ENCODE measurements at regions not wholly inside any gene's neighbourhood (a gene's known extent, or its start where the extent isn't known, plus 50 kb on each side); places are given as distances from the start of the nearest gene placed in this dataset.
A peak's percentile ranks its signal among the peaks of the same experiment; 100 is the strongest.
"Not testable (repeated sequence)": the region's sequence is repeated elsewhere in the genome, so short reads cannot be mapped to it uniquely, and the experiment has no call there.

DNA sequence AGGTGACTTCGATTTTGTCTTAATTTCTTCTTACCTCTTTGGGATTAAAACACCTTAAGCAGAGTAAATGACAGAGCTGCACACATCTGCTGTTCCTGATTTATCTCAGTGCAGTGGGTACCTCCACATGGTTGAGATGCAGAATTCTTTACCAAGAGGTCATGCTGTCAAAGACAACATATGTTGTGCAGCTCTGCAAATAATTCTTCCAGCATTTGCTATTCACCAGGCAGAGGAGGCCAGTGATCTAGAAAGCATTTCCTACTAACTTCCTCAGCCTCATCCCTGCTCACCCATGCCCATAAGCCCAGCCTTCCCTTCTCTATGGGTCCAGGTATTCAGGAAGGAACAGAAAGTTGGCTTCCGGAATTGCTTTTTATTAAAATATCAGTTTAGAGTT, 109.3 kb downstream of the THBS2 start:
- DNase-seq (ENCODE audit: low spot score): no peak

DNA sequence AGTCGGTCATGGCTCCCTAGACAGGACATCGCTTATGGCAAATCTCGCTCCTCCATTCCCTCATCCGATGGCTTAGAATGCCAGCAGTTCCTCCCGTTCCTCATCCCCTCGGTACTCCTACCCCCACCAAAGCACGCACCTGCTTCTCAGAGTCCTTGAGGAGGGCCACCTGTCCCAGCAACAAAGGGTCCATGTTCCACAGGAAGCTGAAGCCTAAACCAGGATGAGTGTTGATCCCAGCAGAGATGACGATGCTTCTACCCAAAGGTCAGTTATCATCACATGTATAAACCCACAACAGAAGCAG, 111.2 kb downstream of the THBS2 start:
- DNase-seq (ENCODE audit: low spot score): no peak

DNA sequence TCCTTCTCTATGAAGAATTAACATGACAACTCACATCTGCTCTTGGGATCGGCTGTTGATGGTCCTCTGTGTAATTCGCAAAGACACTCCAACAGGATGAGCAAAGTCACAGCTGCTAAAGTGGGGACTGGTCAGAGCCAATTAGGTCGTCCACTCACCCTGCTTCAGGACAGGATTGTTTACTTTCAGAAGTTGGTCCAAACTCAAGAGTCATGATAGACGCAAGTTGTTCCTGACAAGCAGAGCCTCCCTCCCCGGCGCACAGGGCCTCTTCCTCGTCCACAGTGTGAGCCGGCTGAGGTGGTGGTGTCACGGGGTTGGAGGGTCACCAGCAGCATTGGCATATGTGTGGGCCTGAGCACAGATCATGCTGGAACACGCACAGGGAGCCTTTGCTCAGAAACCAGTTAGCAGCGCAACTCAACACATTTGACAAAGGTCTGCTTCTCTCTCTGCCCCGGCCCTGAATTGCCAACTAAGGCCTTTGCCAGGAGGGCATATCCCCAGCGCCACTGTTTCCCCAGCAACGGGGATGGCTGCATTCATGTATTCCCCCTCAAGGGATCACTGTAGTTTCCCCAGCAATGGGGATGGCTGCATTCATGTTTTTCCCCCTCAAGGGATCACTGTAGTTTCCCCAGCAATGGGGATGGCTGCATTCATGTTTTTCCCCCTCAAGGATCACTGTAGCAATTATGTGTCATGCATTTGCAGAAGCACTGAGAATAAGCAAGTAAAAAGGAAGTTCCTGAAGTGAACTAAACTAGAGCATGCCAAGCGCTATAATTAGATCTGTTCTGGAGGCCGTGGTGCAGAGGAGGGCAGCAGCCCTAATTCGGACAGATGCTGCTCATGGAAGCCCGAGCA, 111.7 kb downstream of the THBS2 start:
- DNase-seq (ENCODE audit: low spot score): peak; percentile 68

DNA sequence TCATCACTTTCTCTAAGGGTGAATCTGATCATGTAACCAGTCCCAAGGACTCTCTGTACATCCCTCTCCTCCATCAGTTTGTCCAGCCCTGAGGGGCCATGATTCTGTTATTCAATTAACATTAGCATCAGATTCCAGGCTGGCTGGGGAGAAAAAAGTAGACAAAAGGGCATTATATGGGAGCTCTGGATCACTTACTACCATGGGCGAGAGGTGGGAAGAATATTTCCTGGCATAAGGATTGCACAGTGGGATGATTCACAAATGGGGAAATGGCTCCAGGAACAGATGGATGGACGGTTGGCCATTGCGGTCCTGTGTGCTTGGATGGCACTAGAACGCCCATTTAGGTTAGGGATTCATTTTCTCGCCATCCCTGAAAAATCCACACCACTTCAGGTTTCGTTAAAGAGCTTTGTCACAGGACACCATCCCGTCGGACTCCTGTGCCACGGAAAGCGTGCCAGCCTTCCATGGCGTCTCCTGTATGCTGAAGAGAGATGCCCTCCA, 112.6 kb downstream of the THBS2 start:
- DNase-seq (ENCODE audit: low spot score): no peak

DNA sequence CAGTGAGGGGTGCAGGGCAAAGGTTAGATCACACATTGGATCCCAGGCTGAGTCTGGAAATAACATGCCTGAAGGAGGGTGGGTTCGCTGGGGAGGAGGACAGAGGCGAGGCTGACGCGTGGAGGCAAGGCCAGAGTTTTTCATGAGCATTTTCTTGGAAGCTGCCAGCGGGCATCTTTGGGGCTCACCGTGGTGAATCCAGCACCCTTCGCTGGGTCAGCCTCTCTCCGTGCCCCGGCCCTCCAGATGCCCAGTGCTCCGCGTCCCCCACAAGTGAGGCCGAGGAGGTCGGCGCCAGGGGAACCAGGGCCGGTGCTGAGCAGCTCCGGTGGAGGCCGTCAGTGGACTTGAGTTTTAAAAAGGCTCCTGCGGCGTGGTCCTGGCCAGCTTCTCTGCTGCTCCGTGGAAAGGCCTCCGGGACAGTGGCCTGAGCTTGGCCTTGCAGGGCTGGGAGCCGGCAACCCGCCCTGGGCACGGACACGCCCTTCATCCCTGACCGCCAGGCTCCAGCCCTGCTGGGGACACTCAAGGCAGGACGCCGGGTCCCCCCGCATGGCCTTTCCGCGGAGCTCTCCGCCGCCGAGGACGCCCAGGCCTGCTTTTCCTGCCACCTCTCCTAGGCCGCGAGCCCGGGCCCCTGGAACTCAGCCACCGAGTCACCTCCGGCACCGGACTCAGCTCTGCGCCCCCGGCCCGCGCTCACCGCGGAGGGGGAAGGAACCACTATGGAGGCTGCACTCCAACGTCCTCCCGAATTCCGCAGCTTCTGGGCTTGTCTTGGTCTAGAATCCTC, 114.3 kb downstream of the THBS2 start:
- DNase-seq (ENCODE audit: low spot score): no peak

DNA sequence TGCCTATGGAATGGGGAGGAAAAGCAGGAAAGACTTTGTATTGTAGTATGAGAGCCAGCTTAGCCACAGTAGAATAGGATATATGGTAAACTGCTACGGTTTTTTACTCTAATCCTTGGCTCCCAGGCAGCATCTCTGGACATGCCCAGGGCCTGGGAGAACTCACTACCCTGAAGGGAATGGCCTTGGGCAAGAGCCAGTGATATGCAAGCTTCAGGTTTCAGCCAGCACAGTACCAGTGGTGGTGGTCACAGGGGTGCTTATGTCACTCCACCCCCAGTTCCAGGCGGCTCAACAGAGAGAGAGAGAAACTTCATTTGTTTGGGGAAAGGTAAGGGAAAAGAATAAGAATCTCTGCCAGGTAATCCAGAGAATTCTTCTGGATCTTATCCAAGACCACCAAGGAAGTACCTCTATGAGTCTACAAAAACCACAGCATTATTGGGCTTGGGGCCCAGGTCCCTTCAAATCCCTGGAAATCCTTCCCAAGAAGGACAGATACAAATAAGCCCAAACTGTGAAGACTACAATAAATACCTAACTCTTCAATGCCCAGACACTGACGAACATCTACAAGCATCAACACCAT, 121.2 kb downstream of the THBS2 start:
- no peak for DNase-seq (ENCODE audit: low spot score)

DNA sequence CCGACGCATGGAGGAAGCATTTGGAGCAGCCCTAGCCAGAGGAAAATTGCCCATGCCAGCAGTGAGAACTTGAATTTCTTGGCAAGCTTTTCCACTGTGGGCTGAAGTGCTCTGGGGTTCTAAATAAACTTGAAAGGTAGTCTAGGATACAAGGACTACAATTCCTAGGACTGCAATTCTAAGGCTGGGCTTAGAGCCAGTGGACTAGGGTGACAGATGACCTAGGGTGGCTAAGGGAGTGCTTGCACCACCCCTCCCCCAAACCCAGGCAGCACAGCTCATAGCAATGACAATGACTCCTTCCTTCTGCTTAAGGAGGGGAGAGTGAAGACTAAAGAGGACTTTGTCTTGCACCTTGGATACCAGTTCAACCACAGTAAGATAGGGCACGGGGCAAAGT, 122.3 kb downstream of the THBS2 start:
- DNase-seq (ENCODE audit: low spot score): no peak

DNA sequence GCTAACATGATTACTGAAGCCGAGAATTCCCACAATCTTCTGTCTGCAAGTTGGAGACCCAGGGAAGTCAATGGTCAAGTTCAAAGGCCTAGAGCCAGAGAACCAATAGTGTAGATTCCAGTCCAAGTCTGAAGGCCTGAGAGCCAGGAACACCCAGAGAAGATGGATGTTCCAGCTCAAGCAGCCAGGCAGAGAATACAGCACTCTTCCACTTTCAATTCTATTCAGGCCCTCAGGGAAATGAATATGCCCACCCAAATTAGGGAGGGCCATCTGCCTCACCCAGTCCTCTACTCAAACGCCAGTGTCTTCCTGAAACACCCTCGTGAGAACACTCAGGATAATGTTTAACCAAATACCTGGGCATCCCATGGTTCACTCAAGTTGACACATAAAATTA, 123.5 kb downstream of the THBS2 start:
- DNase-seq (ENCODE audit: low spot score): no peak

DNA sequence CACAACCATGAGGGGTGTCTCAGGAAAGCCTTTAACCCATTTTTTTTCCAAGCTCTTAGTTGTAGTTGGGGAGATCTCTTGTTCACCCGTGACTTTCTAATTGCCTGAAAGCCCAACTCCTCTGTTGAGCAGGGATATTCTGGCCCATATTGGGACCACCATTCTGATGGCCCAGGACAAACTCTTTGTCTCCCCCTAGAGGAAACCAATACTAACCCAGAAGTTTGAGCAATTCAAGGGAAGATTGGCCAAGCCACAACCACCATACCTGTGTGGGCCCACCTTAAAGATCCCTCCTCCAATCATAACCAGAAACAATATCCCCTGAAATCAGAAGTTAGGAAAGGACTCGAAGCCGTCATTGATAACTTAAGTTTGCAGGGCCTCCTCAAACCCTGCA, 132.6 kb downstream of the THBS2 start:
- no peak for DNase-seq (ENCODE audit: low spot score)

DNA sequence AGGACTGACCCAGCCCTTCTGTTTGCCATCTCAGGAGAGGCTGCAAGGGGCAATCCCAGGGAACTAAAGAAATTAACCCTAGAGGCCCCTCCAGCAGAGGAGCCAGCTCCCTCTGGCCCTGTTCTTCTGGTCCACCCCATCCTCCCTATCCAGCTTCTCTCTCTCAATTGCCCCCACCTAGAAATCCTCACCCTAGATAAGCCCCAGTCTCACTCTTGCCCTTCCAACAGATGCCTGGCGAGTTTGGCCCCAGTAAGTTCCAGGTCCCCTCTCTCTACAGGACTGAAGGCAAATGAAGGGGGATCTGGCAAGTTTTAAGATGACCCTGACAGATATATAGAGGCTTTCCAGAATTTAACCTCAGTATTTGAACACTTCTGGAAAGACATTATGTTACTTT, 134.0 kb downstream of the THBS2 start:
- DNase-seq (ENCODE audit: low spot score): no peak

DNA sequence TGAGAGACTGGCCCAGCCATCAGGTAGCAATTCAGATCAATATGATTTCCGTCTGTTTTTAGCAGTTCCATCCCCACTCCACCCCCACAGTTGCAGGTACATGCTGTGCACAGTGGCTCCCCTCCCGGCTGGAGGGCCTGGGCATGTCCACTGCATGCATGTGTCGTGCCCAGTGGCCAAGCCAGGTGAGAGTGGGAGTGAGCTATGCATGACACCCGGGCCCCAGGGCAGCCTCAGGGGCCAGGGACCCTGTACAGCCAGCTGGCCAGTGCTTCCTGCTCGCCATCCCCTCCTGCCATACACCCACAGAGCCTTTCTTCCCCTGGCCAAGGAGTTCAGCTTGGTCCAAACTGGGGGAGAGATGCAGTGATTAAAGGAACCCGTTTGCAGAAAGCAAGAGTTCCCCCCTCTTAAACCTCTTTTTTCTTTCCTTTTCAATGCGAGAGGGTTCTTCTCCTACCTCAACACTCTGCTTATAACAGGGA, 135.3 kb downstream of the THBS2 start:
- DNase-seq (ENCODE audit: low spot score): no peak

DNA sequence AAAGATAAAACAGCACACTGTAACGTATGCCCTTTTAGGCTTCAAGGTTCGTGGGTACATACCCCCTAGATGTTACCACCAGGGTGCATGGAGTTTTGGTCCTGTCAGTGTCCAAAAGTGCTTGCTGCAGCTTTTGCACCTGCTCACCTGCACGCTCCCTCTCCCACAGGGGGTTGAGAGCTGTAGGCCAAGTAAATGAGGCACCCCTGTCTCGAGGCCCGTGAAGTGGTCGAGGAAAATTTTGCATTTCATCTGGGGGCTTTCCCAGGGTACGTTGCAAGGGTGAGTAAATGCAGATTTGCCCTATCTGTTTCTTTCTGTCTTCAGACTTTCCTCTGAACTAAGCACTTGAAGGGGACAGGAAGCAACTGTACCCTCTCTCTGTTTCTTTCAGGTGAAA, 136.0 kb downstream of the THBS2 start:
- no peak for DNase-seq (ENCODE audit: low spot score)

DNA sequence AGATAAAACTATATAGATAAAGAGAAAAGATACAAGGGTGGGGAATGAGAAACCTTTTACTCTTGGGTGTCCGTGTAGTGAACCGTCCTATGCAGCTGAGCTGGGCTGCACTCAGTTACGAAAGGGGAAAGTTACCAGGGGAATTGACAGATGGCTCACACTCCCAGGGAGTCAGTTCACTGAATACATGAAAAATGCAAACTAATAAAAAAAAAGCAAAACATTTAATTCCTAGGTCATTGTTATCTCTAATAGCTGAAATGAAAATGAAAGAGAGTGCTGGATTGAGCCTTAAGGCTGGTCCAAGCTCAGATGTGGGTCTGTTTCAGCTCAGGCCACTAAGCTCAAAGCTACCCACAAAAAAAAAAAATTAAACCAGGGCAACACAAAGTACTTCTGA, 138.0 kb downstream of the THBS2 start:
- DNase-seq (ENCODE audit: low spot score): peak; percentile 22

DNA sequence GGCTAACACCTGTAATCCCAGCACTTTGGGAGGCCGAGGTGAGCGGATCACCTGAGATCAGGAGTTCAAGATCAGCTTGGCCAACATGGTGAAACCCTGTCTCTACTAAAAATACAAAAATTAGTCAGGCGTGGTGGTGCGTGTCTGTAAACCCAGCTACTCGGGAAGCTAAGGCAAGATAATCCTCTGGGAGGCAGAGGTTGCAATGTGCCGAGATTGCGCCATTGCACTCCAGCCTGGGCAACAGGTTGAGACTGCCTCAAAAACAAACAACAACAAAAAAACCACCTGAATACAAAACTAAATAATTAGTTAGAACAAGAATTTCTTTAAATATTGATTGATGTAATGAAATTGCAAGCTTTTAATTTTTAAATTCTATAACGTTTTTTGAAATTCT, 139.0 kb downstream of the THBS2 start:
- DNase-seq (ENCODE audit: low spot score): not testable (repeated sequence)

DNA sequence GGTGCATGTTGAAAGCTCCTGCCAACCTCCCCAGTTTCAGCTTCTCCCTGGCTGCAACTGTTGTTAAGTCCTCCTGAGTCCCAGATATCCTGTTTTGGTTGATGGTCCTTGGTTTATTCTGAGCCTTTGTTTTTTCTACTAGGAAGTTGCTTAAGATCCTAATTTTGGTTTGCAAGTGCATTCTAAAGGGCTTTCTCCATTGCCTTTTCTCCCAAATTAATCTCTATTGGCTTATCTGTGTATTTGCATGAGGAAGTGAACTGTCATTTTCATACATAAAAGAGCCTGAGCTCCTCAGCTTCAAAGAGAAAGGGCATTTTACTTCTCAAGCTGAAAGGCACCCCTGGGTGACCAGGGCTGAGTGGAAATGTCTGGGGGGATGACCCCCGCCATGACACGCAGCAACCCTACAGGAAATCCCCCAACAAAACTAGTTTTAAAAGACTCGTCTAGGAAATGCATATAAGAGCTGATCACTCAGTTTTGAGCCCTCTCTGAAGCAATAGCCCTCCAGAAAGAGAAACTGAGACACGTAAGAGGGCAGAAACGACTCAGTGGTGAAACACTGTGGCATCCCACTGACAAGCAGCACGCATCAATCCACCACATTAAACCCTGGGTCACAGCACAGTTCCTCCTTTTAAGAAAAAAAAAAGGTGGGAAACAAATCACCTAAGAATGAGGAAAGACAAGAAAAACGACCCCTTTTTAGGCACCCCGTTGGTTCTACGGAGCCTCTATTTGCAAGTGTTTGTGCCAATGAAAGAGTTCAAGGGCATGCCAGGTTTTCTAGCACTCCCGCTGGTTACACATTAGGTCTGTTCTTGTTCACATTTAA, 140.9 kb downstream of the THBS2 start:
- DNase-seq (ENCODE audit: low spot score): no peak

DNA sequence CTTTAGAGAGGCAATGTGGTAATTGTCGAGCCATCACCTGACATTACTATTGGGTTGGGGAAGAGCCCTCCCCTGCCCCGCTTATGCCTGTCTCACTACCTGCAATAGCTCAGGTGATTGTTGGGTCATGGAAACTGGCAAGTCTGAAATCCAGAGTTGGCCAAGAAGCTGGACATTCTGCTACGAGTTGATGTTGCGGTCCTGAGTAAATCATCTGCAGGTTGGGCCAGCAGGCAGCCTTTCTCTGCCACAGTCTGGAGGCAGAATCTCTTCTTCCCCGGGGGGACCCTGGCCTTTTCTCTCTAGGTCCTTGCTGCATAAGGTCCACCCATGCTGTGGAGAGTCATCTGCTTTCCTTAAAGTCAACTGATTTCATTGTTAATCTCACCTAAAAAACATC, 142.4 kb downstream of the THBS2 start:
- DNase-seq (ENCODE audit: low spot score): no peak

DNA sequence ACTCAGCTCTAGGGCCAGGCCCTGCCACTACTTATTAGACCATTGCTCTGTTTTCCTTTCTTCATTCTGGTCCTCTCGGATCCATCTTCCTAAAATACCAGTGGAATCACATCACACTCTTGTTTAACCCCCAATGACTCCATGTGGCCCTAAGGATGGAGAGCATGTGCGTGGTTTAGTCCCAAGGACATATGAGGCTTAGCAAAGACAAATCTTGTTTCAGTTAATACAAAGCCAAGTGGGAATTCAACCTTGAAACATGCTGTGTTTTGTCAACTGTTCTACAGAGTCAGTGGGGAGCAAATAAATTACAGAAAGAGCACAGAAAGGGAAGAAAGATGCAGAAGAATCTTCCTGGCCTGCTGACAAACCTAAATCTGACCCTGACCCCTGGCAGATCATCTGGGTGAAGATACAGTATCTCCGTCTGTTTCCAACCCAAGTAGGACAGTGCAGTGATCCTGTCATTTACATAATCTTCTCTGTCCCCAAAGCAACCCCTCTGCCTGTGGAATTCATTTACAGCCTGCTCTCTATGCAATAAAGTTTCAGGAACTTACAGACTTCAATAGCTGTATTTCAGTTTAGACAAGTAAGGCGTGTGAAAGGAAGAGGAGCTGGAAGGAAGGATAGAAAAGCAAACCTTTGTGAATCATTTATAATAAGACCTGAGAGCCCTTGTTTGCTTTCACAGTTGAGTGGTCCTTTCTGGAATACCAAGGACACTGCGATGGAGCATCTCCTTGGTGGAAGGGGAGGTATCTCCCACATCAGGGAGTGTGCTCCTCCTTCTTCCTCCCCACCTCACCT, 144.0 kb downstream of the THBS2 start:
- DNase-seq (ENCODE audit: low spot score): no peak

DNA sequence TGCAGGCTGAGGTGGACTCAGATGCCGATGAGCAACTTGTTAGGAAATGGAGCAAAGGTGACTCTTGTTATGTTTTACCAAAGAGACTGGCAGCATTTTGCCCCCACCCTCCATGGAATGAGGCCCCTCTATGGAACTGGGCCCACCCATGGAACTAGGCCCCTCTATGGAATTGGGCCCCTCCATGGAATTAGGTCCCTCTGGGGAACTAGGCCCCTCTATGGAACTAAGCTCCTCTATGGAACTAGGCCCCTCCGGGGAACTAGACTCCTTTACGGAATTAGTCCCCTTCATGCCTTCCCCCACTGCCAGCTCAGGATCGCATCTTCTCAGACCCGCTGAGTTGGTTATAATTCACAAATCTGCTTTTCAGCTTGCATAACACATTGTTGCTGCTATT, 144.9 kb downstream of the THBS2 start:
- no peak for DNase-seq (ENCODE audit: low spot score)

DNA sequence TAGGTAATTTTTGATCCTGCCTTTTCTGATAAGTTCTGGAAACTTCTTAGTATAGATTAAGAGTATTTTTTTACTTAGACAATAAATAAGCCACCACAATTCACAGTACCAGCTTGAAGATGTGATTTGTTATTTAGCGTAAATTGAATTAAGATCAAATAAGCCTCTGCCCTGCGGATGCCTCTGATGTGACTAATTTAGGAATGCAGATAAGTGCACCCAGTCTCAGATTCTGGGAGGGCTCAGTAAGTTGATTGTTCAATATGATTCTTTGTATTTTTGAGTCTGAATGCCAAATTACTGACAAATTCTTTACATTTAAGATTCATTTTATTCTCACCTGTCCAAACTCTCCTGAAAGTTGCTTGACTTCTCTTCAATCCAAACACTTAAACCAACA, 147.5 kb downstream of the THBS2 start:
- DNase-seq (ENCODE audit: low spot score): no peak

DNA sequence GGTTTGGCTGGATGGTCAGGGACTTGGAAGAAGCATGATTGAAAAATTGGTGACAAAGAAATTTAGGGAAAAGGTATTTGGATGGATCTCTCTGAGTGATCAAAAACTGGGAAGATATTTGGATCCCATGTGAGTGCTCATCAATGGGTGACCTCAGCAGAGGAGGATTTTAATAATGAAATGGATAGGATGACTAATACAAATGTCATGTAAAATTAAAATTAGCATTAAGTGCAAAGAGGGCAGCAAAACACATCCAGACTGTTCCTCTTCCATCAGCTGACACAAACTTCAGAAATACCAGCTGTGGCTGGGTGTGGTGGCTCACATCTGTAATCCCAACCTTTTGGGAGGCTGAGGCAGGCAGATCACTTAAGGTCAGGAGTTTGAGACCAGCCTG, 151.7 kb downstream of the THBS2 start:
- DNase-seq (ENCODE audit: low spot score): no peak

Measured in hepatic stellate cell (primary cell).